HEK293 (cell line): ENCODE measurements at regions not wholly inside any gene's neighbourhood (a gene's known extent, or its start where the extent isn't known, plus 50 kb on each side); places are given as distances from the start of the nearest gene placed in this dataset.
"Not testable (repeated sequence)": the region's sequence is repeated elsewhere in the genome, so short reads cannot be mapped to it uniquely, and the experiment has no call there.

Experiments
- CTCF ChIA-PET: fragments of 350-600 bp; formaldehyde crosslinking; extraction: SDS; loops from one replicate; lab custom pipeline; 2021; ENCODE audit warnings: antibody characterized with exemption; lab: Yijun Ruan, JAX
- POLR2A ChIA-PET: fragments of 300-600 bp; formaldehyde crosslinking; extraction: SDS; loops from one replicate; lab custom pipeline; 2020; ENCODE audit warnings: antibody characterized with exemption, inconsistent platforms; lab: Yijun Ruan, JAX
- H3K27ac ChIP-seq: fragments of 200-500 bp; sonication (Bioruptor generic); 2 replicates; pipeline ENCODE4 v1.5.1; 2014; ENCODE audit warnings: low read depth, low read length, control low read depth, inconsistent platforms; ENCODE audit errors: extremely low read depth
- H3K36me3 ChIP-seq, 2 experiments: fragments of 200-500 bp in 1 of 2; sonication (Bioruptor generic) in 1 of 2; 1 replicate in 1 of 2; 2 replicates in 1 of 2; pipeline ENCODE4 v1.5.1; 2014 to 2017; ENCODE audit warnings: inconsistent platforms in 2 of 2, low read length in 2 of 2; ENCODE audit not compliant: control insufficient read depth in 2 of 2, insufficient read depth in 1 of 2
- H3K4me1 ChIP-seq: fragments of 200-500 bp; sonication (Bioruptor generic); 2 replicates; pipeline ENCODE4 v1.5.1; 2014; ENCODE audit warnings: mild to moderate bottlenecking, low read length, inconsistent platforms; ENCODE audit not compliant: control insufficient read depth, insufficient read depth
- H3K4me3 ChIP-seq: 2 replicates; pipeline ENCODE4 v1.5.1; 2011; ENCODE audit warnings: low read depth, mild to moderate bottlenecking, control low read depth, low read length, moderate library complexity
- H3K9me3 ChIP-seq: fragments of 200-500 bp; sonication (Bioruptor generic); 2 replicates; pipeline ENCODE4 v1.5.1; 2014; ENCODE audit warnings: low read depth, low read length, inconsistent platforms; ENCODE audit not compliant: control insufficient read depth, insufficient read depth
- GLI2 ChIP-seq: fragments of 450-650 bp; formaldehyde crosslinking; IDR thresholded peaks from 2 replicates; pipeline ENCODE4; 2017; ENCODE audit warnings: missing biosample characterization, missing genetic modification characterization, low read depth, borderline replicate concordance
- GLIS1 ChIP-seq: fragments of 450-650 bp; formaldehyde crosslinking; IDR thresholded peaks from 2 replicates; pipeline ENCODE4 v1.5.1; 2016; ENCODE audit warnings: missing biosample characterization, missing genetic modification characterization
- OSR2 ChIP-seq: fragments of 450-650 bp; formaldehyde crosslinking; IDR thresholded peaks from 2 replicates; pipeline ENCODE4 v1.5.1; 2016; ENCODE audit warnings: missing biosample characterization, missing genetic modification characterization
- RBAK ChIP-seq: fragments of 450-650 bp; formaldehyde crosslinking; IDR thresholded peaks from 2 replicates; pipeline ENCODE4 v1.5.1; 2016; ENCODE audit warnings: missing biosample characterization, missing genetic modification characterization
- SCRT1 ChIP-seq: fragments of 450-650 bp; formaldehyde crosslinking; IDR thresholded peaks from 2 replicates; pipeline ENCODE4 v1.5.1; 2016; ENCODE audit warnings: missing biosample characterization, missing genetic modification characterization, borderline replicate concordance
- WT1 ChIP-seq: fragments of 450-650 bp; formaldehyde crosslinking; IDR thresholded peaks from 2 replicates; pipeline ENCODE4 v1.5.1; 2016; ENCODE audit warnings: missing biosample characterization, missing genetic modification characterization
- ZBTB17 ChIP-seq: fragments of 450-650 bp; formaldehyde crosslinking; IDR thresholded peaks from 2 replicates; pipeline ENCODE4 v1.5.1; 2016; ENCODE audit warnings: missing biosample characterization, missing genetic modification characterization
- ZNF146 ChIP-seq: fragments of 450-650 bp; formaldehyde crosslinking; IDR thresholded peaks from 2 replicates; pipeline ENCODE4 v1.5.1; 2016; ENCODE audit warnings: missing biosample characterization, missing genetic modification characterization
- ZNF169 ChIP-seq: fragments of 450-650 bp; formaldehyde crosslinking; IDR thresholded peaks from 2 replicates; pipeline ENCODE4 v1.5.1; 2016; ENCODE audit warnings: missing biosample characterization, missing genetic modification characterization
- ZNF2 ChIP-seq: fragments of 450-650 bp; formaldehyde crosslinking; IDR thresholded peaks from 2 replicates; pipeline ENCODE4 v1.5.1; 2016; ENCODE audit warnings: missing biosample characterization, missing genetic modification characterization
- ZNF211 ChIP-seq: fragments of 450-650 bp; formaldehyde crosslinking; IDR thresholded peaks from 2 replicates; pipeline ENCODE4 v1.5.1; 2016; ENCODE audit warnings: low read depth, missing biosample characterization, missing genetic modification characterization
- ZNF239 ChIP-seq: fragments of 450-650 bp; formaldehyde crosslinking; IDR thresholded peaks from 2 replicates; pipeline ENCODE4 v1.5.1; 2016; ENCODE audit warnings: missing biosample characterization, missing genetic modification characterization
- ZNF248 ChIP-seq: fragments of 450-650 bp; formaldehyde crosslinking; IDR thresholded peaks from 2 replicates; pipeline ENCODE4 v1.5.1; 2017; ENCODE audit warnings: missing biosample characterization, missing genetic modification characterization
- ZNF350 ChIP-seq: fragments of 450-650 bp; formaldehyde crosslinking; IDR thresholded peaks from 2 replicates; pipeline ENCODE4 v1.5.0; 2017; ENCODE audit warnings: missing biosample characterization, mild to moderate bottlenecking, missing genetic modification characterization
- ZNF548 ChIP-seq: fragments of 450-650 bp; formaldehyde crosslinking; IDR thresholded peaks from 2 replicates; pipeline ENCODE4 v1.5.1; 2016; ENCODE audit warnings: missing biosample characterization, missing genetic modification characterization
- ZNF558 ChIP-seq: fragments of 450-650 bp; formaldehyde crosslinking; IDR thresholded peaks from 2 replicates; pipeline ENCODE4 v1.5.1; 2016; ENCODE audit warnings: missing biosample characterization, missing genetic modification characterization
- ZNF571 ChIP-seq: fragments of 450-650 bp; formaldehyde crosslinking; IDR thresholded peaks from 2 replicates; pipeline ENCODE4 v1.5.0; 2017; ENCODE audit warnings: missing biosample characterization, missing genetic modification characterization
- ZNF626 ChIP-seq: fragments of 450-650 bp; sonication (Bioruptor Pico); formaldehyde crosslinking; IDR thresholded peaks from 2 replicates; pipeline ENCODE4 v1.5.1; 2018; ENCODE audit warnings: missing biosample characterization, missing genetic modification characterization, inconsistent platforms
- ZNF664 ChIP-seq: fragments of 450-650 bp; formaldehyde crosslinking; IDR thresholded peaks from 2 replicates; pipeline ENCODE4 v1.5.1; 2016; ENCODE audit warnings: missing biosample characterization, missing genetic modification characterization
- ZNF76 ChIP-seq: fragments of 450-650 bp; formaldehyde crosslinking; IDR thresholded peaks from 2 replicates; pipeline ENCODE4; 2016; ENCODE audit warnings: low read depth, missing biosample characterization, missing genetic modification characterization, borderline replicate concordance
- ZNF785 ChIP-seq: fragments of 450-650 bp; formaldehyde crosslinking; IDR thresholded peaks from 2 replicates; pipeline ENCODE4 v1.5.1; 2016; ENCODE audit warnings: missing biosample characterization, missing genetic modification characterization
- ZNF843 ChIP-seq: fragments of 450-650 bp; formaldehyde crosslinking; IDR thresholded peaks from 2 replicates; pipeline ENCODE4 v1.5.1; 2016; ENCODE audit warnings: missing biosample characterization, missing genetic modification characterization
- TF ChIP-seq, protein P1 (sequence below): fragments of 450-650 bp; formaldehyde crosslinking; IDR thresholded peaks from 2 replicates; pipeline ENCODE4 v1.5.1; 2016; ENCODE audit warnings: missing biosample characterization, missing genetic modification characterization
- TF ChIP-seq, protein P2 (sequence below): fragments of 450-650 bp; formaldehyde crosslinking; IDR thresholded peaks from 2 replicates; pipeline ENCODE4 v1.5.1; 2017; ENCODE audit warnings: missing biosample characterization, missing genetic modification characterization
- TF ChIP-seq, protein P3 (sequence below): fragments of 450-650 bp; formaldehyde crosslinking; IDR thresholded peaks from 2 replicates; pipeline ENCODE4 v1.5.1; 2016; ENCODE audit warnings: missing biosample characterization, missing genetic modification characterization
- TF ChIP-seq, protein P4 (sequence below): fragments of 450-650 bp; formaldehyde crosslinking; IDR thresholded peaks from 2 replicates; pipeline ENCODE4 v1.5.1; 2016; ENCODE audit warnings: missing biosample characterization, missing genetic modification characterization

DNA sequence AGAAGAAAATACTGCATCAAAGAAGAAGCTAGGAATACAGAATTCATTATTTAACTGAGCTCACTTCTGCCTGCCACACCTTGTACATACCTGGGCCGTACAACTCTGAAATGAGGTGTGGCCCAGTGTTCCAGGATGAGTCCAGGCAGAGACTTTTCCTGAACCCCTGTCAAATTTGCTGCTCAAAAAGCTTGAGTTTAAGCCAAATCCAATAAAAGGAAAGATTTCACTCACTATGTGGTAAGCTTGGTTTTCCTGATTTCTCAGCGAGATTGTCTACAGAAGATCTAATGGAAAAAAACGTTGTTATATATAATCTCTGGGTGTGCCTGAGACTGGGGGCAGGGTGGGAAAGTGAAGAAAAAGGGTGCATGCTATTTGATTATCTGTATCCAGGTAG is 72.1 kb upstream of the EGFR start:
- H3K27ac ChIP-seq = no peak overlapping the region
- H3K4me3 ChIP-seq = no peak overlapping the region
- POLR2A ChIA-PET = no interaction called here
- H3K9me3 ChIP-seq = no peaks in the 10 kb centered on the region
- no peak for TF ChIP-seq ZNF664 (tag by site-specific recombination)
- TF ChIP-seq ZNF76 = no peak
- TF ChIP-seq OSR2 (tag by site-specific recombination) = no peak
- TF ChIP-seq ZNF350 = no peak
- TF ChIP-seq, protein P1, sequence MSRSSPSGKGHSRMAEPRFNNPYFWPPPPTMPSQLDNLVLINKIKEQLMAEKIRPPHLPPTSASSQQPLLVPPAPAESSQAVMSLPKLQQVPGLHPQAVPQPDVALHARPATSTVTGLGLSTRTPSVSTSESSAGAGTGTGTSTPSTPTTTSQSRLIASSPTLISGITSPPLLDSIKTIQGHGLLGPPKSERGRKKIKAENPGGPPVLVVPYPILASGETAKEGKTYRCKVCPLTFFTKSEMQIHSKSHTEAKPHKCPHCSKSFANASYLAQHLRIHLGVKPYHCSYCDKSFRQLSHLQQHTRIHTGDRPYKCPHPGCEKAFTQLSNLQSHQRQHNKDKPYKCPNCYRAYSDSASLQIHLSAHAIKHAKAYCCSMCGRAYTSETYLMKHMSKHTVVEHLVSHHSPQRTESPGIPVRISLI (tag by site-specific recombination) = no peak
- no peak for TF ChIP-seq ZNF548
- no peak for TF ChIP-seq ZNF558
- TF ChIP-seq WT1 (tag by site-specific recombination) = no peak
- TF ChIP-seq GLIS1 (tag by site-specific recombination) = no peak
- no peak for TF ChIP-seq SCRT1 (tag by site-specific recombination)
- no peak for TF ChIP-seq ZNF146 (tag by site-specific recombination)
- CTCF ChIA-PET = interaction anchor here (0.7 to 1.0 kb wide), 2 partner anchors 8 to 158 kb away, joined by 3 to 4 read pairs; no protein-coding TSS in a partner anchor
- no peaks in the 10 kb centered on the region for H3K36me3 ChIP-seq
- no peaks in the 10 kb centered on the region for H3K4me1 ChIP-seq

DNA sequence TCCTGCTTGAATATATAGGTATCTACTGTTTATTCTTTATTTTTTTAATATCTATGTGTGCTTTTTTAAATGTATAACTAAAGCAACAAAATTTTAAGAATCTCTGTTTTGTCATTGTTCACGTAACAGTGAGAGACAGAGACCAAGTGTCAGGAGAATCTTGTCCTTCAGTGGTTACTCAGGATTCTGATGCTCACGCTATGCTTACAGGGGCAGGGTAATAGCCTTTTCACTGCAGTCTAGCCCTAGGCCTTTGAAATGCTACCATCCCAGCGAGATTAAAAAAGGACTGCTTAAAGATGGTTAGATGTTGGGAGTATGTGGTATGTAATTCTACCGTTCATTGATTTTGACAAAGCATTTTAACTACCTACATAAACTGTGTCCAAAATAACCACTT is 71.6 kb upstream of the EGFR start:
- POLR2A ChIA-PET = no interaction called here
- H3K9me3 ChIP-seq = no peaks in the 10 kb centered on the region
- H3K36me3 ChIP-seq = no peaks in the 10 kb centered on the region
- no peaks in the 10 kb centered on the region for H3K4me1 ChIP-seq
- no peak for TF ChIP-seq ZNF626 (tag by site-specific recombination)
- no peak for TF ChIP-seq ZNF785 (tag by site-specific recombination)
- TF ChIP-seq ZNF239 (tag by site-specific recombination) = no peak
- no peak for TF ChIP-seq RBAK (tag by site-specific recombination)
- no peak for TF ChIP-seq ZNF571 (tag by site-specific recombination)
- TF ChIP-seq, protein P2, sequence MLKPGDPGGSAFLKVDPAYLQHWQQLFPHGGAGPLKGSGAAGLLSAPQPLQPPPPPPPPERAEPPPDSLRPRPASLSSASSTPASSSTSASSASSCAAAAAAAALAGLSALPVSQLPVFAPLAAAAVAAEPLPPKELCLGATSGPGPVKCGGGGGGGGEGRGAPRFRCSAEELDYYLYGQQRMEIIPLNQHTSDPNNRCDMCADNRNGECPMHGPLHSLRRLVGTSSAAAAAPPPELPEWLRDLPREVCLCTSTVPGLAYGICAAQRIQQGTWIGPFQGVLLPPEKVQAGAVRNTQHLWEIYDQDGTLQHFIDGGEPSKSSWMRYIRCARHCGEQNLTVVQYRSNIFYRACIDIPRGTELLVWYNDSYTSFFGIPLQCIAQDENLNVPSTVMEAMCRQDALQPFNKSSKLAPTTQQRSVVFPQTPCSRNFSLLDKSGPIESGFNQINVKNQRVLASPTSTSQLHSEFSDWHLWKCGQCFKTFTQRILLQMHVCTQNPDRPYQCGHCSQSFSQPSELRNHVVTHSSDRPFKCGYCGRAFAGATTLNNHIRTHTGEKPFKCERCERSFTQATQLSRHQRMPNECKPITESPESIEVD (tag by site-specific recombination) = no peak
- no peak for TF ChIP-seq ZBTB17 (tag by site-specific recombination)
- TF ChIP-seq ZNF169 (tag by site-specific recombination) = no peak
- TF ChIP-seq, protein P3, sequence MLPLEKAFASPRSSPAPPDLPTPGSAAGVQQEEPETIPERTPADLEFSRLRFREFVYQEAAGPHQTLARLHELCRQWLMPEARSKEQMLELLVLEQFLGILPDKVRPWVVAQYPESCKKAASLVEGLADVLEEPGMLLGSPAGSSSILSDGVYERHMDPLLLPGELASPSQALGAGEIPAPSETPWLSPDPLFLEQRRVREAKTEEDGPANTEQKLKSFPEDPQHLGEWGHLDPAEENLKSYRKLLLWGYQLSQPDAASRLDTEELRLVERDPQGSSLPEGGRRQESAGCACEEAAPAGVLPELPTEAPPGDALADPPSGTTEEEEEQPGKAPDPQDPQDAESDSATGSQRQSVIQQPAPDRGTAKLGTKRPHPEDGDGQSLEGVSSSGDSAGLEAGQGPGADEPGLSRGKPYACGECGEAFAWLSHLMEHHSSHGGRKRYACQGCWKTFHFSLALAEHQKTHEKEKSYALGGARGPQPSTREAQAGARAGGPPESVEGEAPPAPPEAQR = no peak
- TF ChIP-seq ZNF146 (tag by site-specific recombination) = no peak
- TF ChIP-seq, protein P4, sequence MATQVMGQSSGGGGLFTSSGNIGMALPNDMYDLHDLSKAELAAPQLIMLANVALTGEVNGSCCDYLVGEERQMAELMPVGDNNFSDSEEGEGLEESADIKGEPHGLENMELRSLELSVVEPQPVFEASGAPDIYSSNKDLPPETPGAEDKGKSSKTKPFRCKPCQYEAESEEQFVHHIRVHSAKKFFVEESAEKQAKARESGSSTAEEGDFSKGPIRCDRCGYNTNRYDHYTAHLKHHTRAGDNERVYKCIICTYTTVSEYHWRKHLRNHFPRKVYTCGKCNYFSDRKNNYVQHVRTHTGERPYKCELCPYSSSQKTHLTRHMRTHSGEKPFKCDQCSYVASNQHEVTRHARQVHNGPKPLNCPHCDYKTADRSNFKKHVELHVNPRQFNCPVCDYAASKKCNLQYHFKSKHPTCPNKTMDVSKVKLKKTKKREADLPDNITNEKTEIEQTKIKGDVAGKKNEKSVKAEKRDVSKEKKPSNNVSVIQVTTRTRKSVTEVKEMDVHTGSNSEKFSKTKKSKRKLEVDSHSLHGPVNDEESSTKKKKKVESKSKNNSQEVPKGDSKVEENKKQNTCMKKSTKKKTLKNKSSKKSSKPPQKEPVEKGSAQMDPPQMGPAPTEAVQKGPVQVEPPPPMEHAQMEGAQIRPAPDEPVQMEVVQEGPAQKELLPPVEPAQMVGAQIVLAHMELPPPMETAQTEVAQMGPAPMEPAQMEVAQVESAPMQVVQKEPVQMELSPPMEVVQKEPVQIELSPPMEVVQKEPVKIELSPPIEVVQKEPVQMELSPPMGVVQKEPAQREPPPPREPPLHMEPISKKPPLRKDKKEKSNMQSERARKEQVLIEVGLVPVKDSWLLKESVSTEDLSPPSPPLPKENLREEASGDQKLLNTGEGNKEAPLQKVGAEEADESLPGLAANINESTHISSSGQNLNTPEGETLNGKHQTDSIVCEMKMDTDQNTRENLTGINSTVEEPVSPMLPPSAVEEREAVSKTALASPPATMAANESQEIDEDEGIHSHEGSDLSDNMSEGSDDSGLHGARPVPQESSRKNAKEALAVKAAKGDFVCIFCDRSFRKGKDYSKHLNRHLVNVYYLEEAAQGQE (tag by site-specific recombination) = no peak
- no peak for TF ChIP-seq ZNF843
- no peak for TF ChIP-seq ZNF2 (tag by site-specific recombination)
- TF ChIP-seq ZNF248 (tag by site-specific recombination) = no peak
- no peak for TF ChIP-seq ZNF211 (tag by site-specific recombination)
- no peak for TF ChIP-seq GLI2 (tag by site-specific recombination)
- CTCF ChIA-PET = interaction anchor here (1.0 kb wide), 1 partner anchor 9 kb away, joined by 4 read pairs; no protein-coding TSS in a partner anchor
- H3K27ac ChIP-seq = no peak overlapping the region
- no peak overlapping the region for H3K4me3 ChIP-seq

DNA sequence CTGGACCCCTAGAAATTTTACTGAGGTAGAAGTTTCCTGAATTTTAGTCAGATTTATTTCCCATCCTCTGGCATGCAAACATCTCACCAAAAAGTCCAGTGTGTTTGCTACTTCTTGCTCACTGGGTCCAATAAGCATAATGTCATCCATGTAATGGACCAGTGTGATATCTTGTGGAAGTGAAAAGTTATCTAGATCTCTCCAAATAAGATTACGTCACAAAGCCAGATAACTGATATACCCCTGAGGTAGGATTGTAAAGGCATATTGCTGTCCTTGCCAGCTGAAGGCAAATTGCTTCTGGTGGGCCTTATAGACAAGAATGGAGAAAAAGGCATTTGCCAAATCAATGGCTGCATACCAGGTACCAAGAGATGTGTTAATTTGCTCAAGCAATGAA is 69.3 kb upstream of the EGFR start:
- H3K4me1 ChIP-seq, H3K9me3 ChIP-seq, H3K4me3 ChIP-seq, H3K36me3 ChIP-seq, H3K27ac ChIP-seq, CTCF ChIA-PET, POLR2A ChIA-PET: not testable (repeated sequence)
